BLaER1 (cell line): ENCODE measurements at regions not wholly inside any gene's neighbourhood (a gene's known extent, or its start where the extent isn't known, plus 50 kb on each side); places are given as distances from the start of the nearest gene placed in this dataset.

Experiments
- H3K27ac ChIP-seq: shearing (Covaris generic); formaldehyde crosslinking; 2 replicates; pipeline ENCODE4 v1.8.1; 2022
- H3K27me3 ChIP-seq: shearing (Covaris generic); formaldehyde crosslinking; 2 replicates; pipeline ENCODE4 v1.8.1; 2022
- H3K36me3 ChIP-seq: shearing (Covaris generic); formaldehyde crosslinking; 2 replicates; pipeline ENCODE4 v1.8.1; 2022
- H3K4me1 ChIP-seq: shearing (Covaris generic); formaldehyde crosslinking; 2 replicates; pipeline ENCODE4 v1.8.1; 2022
- H3K4me2 ChIP-seq: shearing (Covaris generic); formaldehyde crosslinking; 2 replicates; pipeline ENCODE4 v1.8.1; 2022
- H3K4me3 ChIP-seq: shearing (Covaris generic); formaldehyde crosslinking; 2 replicates; pipeline ENCODE4 v1.8.1; 2022
- H3K9ac ChIP-seq: shearing (Covaris generic); formaldehyde crosslinking; 2 replicates; pipeline ENCODE4 v1.8.1; 2022
- H3K9me3 ChIP-seq: shearing (Covaris generic); formaldehyde crosslinking; 2 replicates; pipeline ENCODE4 v1.8.1; 2022
- H4K20me1 ChIP-seq: shearing (Covaris generic); formaldehyde crosslinking; 2 replicates; pipeline ENCODE4 v1.8.1; 2022
- Cebpa-rat ChIP-seq: shearing (Covaris generic); IDR thresholded peaks from 2 replicates; pipeline ENCODE4 v1.8.1; 2022

- Histone ChIP-seq H3K4me1 (no peaks in the 10 kb centered on the region), H4K20me1 (no peaks in the 10 kb centered on the region), H3K27ac (no peak overlapping the region), H3K4me3 (no peak overlapping the region), H3K9ac (no peak overlapping the region), H3K4me2 (no peak overlapping the region), H3K27me3 (no peaks in the 10 kb centered on the region), H3K9me3 (no peaks in the 10 kb centered on the region), H3K36me3 (no peaks in the 10 kb centered on the region)
- no peak for TF ChIP-seq Cebpa-rat
Measured at GRCh38 chr11:115894176-115894575, 390.0 kb upstream of the CADM1 start.

DNA sequence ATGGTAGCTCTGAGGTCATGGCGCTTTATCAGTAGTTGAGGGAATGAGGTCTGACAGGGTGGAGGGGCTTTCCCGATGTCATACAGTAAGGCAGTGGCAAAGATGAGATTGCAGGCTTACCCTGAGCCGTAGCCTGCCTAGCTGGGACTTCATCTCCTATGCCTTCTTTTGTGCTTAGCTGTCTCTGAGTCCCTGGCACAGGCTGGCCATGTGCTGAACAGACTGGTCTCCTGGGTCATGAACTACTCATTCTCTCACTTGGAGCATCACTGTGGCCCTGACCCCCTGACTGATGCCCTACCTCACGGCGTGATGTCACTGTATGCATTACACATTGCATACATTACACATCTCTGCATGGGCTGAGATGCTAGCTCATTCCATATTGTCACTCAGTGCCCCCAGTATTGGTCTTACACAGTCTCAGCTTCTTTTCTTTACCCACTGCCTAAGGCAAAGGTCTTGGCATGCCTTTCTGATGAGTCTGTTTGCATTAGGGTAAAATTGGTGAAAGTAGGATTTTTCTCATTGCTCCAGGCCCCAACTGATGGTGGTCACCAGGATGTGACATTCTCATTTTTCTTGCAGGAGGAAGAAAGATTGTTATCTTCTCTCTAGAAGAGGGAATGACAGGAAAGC, 389.4 kb upstream of the CADM1 start:
- H3K4me1 ChIP-seq: no peaks in the 10 kb centered on the region
- H3K9ac ChIP-seq: no peak overlapping the region
- no peak overlapping the region for H3K27ac ChIP-seq
- TF ChIP-seq Cebpa-rat: no peak
- H3K4me2 ChIP-seq: no peak overlapping the region
- H3K9me3 ChIP-seq: no peaks in the 10 kb centered on the region
- no peaks in the 10 kb centered on the region for H4K20me1 ChIP-seq
- no peaks in the 10 kb centered on the region for H3K27me3 ChIP-seq
- H3K36me3 ChIP-seq: no peaks in the 10 kb centered on the region
- no peak overlapping the region for H3K4me3 ChIP-seq

DNA sequence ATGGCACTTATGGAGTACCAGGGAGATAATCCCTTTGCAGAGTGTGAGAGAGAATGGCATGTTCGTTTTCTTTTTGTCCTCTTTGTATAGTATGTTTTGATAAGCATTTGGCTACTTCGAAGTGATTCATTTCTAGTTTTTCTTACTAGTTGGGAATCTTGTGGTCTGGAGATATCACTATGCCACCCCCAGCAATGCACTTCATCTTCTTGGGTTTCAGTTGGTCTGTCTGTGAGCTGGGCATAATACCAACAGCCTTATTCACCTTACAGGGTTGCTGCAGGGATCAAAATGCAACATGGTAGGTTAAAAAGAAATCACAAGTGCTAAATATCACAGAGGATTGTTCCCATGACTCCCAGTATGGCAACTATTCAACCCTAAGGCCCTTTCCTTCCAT, 387.8 kb upstream of the CADM1 start:
- Histone ChIP-seq H3K27me3 (no peaks in the 10 kb centered on the region), H3K4me1 (no peaks in the 10 kb centered on the region), H3K9ac (no peak overlapping the region), H4K20me1 (no peaks in the 10 kb centered on the region), H3K4me3 (no peak overlapping the region), H3K27ac (no peak overlapping the region), H3K4me2 (no peak overlapping the region), H3K36me3 (no peaks in the 10 kb centered on the region), H3K9me3 (no peaks in the 10 kb centered on the region)
- no peak for TF ChIP-seq Cebpa-rat

GRCh38 chr11:115891581-115891980, 387.4 kb upstream of the CADM1 start:
- Histone ChIP-seq H3K9me3 (no peaks in the 10 kb centered on the region), H3K9ac (no peak overlapping the region), H3K4me2 (no peak overlapping the region), H4K20me1 (no peaks in the 10 kb centered on the region), H3K36me3 (no peaks in the 10 kb centered on the region), H3K4me3 (no peak overlapping the region), H3K4me1 (no peaks in the 10 kb centered on the region), H3K27me3 (no peaks in the 10 kb centered on the region), H3K27ac (no peak overlapping the region)
- TF ChIP-seq Cebpa-rat: no peak

DNA sequence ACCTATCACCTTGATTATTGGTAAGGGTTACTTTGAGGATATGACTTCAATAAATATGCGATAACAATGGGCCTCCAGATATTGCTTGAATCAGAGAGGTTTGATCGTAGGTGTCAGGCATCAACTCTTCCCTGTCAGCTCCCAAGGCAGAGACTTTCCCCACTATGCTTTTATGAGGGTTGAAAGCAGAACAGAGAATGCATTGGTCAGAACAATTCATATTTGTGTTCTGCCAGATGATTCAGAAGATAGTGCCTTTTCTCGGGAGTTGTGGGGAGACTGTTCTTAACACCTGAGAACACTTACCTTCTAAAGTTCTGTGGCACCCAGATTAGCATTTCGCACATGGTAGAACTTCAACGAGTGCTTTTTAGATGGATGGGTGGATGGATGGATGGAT, 386.3 kb upstream of the CADM1 start:
- Histone ChIP-seq H3K4me1 (no peaks in the 10 kb centered on the region), H3K4me2 (no peak overlapping the region), H3K9me3 (no peaks in the 10 kb centered on the region), H3K9ac (no peak overlapping the region), H3K4me3 (no peak overlapping the region), H3K27me3 (no peaks in the 10 kb centered on the region), H3K27ac (no peak overlapping the region), H4K20me1 (no peaks in the 10 kb centered on the region), H3K36me3 (no peaks in the 10 kb centered on the region)
- no peak for TF ChIP-seq Cebpa-rat

GRCh38 chr11:115889712-115890111, 385.5 kb upstream of the CADM1 start:
- Histone ChIP-seq H3K36me3 (no peaks in the 10 kb centered on the region), H3K27me3 (no peaks in the 10 kb centered on the region), H3K4me2 (no peak overlapping the region), H4K20me1 (no peaks in the 10 kb centered on the region), H3K9me3 (no peaks in the 10 kb centered on the region), H3K4me3 (no peak overlapping the region), H3K27ac (no peak overlapping the region), H3K9ac (no peak overlapping the region), H3K4me1 (no peaks in the 10 kb centered on the region)
- TF ChIP-seq Cebpa-rat: no peak

GRCh38 chr11:115887727-115888126, 383.5 kb upstream of the CADM1 start:
- Histone ChIP-seq H3K9ac (no peak overlapping the region), H4K20me1 (no peaks in the 10 kb centered on the region), H3K36me3 (no peaks in the 10 kb centered on the region), H3K4me1 (no peaks in the 10 kb centered on the region), H3K9me3 (no peaks in the 10 kb centered on the region), H3K27me3 (no peaks in the 10 kb centered on the region), H3K27ac (no peak overlapping the region), H3K4me3 (no peak overlapping the region), H3K4me2 (no peak overlapping the region)
- TF ChIP-seq Cebpa-rat: no peak

DNA sequence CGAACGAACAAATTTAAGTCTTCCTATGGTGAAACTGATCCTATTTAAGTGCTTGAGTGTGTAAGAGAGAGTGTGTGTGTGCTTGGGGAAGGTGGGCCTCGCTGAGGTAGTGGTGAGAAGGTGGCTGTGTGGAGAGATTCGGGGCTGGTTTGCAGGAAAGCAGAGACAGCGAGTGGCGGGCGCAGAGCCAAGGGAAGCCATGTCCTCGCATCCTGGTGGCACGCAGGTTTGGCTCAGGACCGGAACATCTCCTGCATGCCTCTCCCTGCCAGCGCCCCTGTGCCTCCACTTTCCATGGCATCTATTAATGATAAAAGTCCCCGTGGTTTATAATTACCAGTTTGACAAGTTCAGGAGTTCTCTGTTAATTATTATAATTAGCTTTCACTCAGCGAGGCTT, 383.1 kb upstream of the CADM1 start:
- Histone ChIP-seq H3K27ac (no peak overlapping the region), H3K4me3 (no peak overlapping the region), H3K27me3 (no peaks in the 10 kb centered on the region), H3K36me3 (no peaks in the 10 kb centered on the region), H3K4me1 (no peaks in the 10 kb centered on the region), H3K9ac (no peak overlapping the region), H4K20me1 (no peaks in the 10 kb centered on the region), H3K9me3 (no peaks in the 10 kb centered on the region), H3K4me2 (no peak overlapping the region)
- no peak for TF ChIP-seq Cebpa-rat

GRCh38 chr11:115886422-115886733, 382.2 kb upstream of the CADM1 start:
- no peak overlapping the region for H3K4me3 ChIP-seq
- H3K9me3 ChIP-seq: peaks cover 4% of the 10 kb centered on the region; the same call in 1 of the 2 replicates
- H3K4me1 ChIP-seq: no peaks in the 10 kb centered on the region
- no peaks in the 10 kb centered on the region for H3K27me3 ChIP-seq
- H3K36me3 ChIP-seq: no peaks in the 10 kb centered on the region
- no peak for TF ChIP-seq Cebpa-rat
- no peak overlapping the region for H3K4me2 ChIP-seq
- no peak overlapping the region for H3K27ac ChIP-seq
- no peak overlapping the region for H3K9ac ChIP-seq
- H4K20me1 ChIP-seq: no peaks in the 10 kb centered on the region

- TF ChIP-seq Cebpa-rat: no peak
- Histone ChIP-seq H3K4me3 (no peak overlapping the region), H3K27ac (no peak overlapping the region), H3K4me1 (no peaks in the 10 kb centered on the region), H3K9ac (no peak overlapping the region), H3K36me3 (no peaks in the 10 kb centered on the region), H3K27me3 (no peaks in the 10 kb centered on the region), H3K9me3 (peaks cover 10% of the 10 kb centered on the region; the same call in 1 of the 2 replicates), H4K20me1 (no peaks in the 10 kb centered on the region), H3K4me2 (no peak overlapping the region)
Measured at GRCh38 chr11:115885535-115886421, 381.6 kb upstream of the CADM1 start.
